HepG2 (cell line): ENCODE measurements at regions not wholly inside any gene's neighbourhood (a gene's known extent, or its start where the extent isn't known, plus 50 kb on each side); places are given as distances from the start of the nearest gene placed in this dataset.

Experiments used
- ARNT2 ChIP-seq: sonication (generic); formaldehyde crosslinking; IDR thresholded peaks from 2 replicates; pipeline ENCODE4 v1.8.0; 2022; ENCODE audit warnings: mild to moderate bottlenecking, low read depth, missing genetic modification reagents, moderate library complexity
- ATF2 ChIP-seq: sonication (generic); formaldehyde crosslinking; IDR thresholded peaks from 2 replicates; pipeline ENCODE4 v1.4.0; 2020; ENCODE audit warnings: missing genetic modification reagents
- CTCF ChIP-seq: sonication (generic); formaldehyde crosslinking; IDR thresholded peaks from 2 replicates; pipeline ENCODE4 v1.5.0; 2020; ENCODE audit warnings: mild to moderate bottlenecking, missing genetic modification reagents, moderate library complexity
- POLR2A ChIP-seq, 2 experiments: IDR thresholded peaks; 2 replicates each; pipeline ENCODE4 v1.6.1; 2011; ENCODE audit warnings: low read depth in 2 of 2, low read length in 2 of 2, mild to moderate bottlenecking in 1 of 2, moderate library complexity in 1 of 2; ENCODE audit not compliant: insufficient read depth in 1 of 2
- TF ChIP-seq, protein P1 (sequence below): sonication (generic); formaldehyde crosslinking; IDR thresholded peaks from 2 replicates; pipeline ENCODE4 v1.8.1; 2023; ENCODE audit warnings: mild to moderate bottlenecking, missing genetic modification reagents

GRCh38 chr1:38777464-38777957 is 82.1 kb downstream of the RRAGC start:
- TF ChIP-seq ATF2 (CRISPR knock-in tag) (no peak), ARNT2 (CRISPR knock-in tag) (no peak), CTCF (no peak), POLR2A (IDR thresholded peaks at IDR 0.05; ENCODE audit: insufficient read depth in 1 of 2, low read depth in 2 of 2, low read length in 2 of 2) (no peak)
- TF ChIP-seq, protein P1, sequence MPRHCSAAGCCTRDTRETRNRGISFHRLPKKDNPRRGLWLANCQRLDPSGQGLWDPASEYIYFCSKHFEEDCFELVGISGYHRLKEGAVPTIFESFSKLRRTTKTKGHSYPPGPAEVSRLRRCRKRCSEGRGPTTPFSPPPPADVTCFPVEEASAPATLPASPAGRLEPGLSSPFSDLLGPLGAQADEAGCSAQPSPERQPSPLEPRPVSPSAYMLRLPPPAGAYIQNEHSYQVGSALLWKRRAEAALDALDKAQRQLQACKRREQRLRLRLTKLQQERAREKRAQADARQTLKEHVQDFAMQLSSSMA (CRISPR knock-in tag), result no peak
